ENCODE measurements at regions not wholly inside any gene's neighbourhood (a gene's known extent, or its start where the extent isn't known, plus 50 kb on each side); places are given as distances from the start of the nearest gene placed in this dataset.

- no peak for TF ChIP-seq CTCF (IDR thresholded peaks at IDR 0.05)
- TF ChIP-seq POLR2A (IDR thresholded peaks at IDR 0.05) = no peak
- TF ChIP-seq POLR2AphosphoS5 (IDR thresholded peaks at IDR 0.05) = no peak
- TF ChIP-seq EP300 (IDR thresholded peaks at IDR 0.05) = no peak
Measured at GRCh38 chr15:70501121-70501727, 262.1 kb downstream of the UACA start.

Measured in stomach (tissue), 4 donors.